ENCODE measurements at regions not wholly inside any gene's neighbourhood (a gene's known extent, or its start where the extent isn't known, plus 50 kb on each side); places are given as distances from the start of the nearest gene placed in this dataset.

DNA sequence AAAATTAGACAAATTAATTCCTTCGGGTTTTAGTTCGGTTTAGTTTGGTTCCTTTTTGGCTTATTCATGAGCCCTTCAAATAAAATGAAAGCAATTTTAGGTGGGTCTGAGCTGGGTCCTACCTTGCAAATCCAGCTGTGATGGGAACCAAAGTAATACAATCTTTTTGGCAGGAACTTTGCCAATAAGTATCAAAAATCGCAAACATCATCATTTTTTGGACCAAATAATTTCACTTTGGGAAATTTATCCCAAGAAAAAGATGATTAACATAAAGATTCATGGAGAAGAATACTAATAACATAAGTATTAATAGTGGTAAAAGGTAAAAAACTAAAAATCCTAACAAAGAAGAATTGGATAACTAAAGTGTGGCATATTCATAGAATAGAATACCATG is 67.8 kb upstream of the MYOCD start:
- DNase-seq: no peak

DNA sequence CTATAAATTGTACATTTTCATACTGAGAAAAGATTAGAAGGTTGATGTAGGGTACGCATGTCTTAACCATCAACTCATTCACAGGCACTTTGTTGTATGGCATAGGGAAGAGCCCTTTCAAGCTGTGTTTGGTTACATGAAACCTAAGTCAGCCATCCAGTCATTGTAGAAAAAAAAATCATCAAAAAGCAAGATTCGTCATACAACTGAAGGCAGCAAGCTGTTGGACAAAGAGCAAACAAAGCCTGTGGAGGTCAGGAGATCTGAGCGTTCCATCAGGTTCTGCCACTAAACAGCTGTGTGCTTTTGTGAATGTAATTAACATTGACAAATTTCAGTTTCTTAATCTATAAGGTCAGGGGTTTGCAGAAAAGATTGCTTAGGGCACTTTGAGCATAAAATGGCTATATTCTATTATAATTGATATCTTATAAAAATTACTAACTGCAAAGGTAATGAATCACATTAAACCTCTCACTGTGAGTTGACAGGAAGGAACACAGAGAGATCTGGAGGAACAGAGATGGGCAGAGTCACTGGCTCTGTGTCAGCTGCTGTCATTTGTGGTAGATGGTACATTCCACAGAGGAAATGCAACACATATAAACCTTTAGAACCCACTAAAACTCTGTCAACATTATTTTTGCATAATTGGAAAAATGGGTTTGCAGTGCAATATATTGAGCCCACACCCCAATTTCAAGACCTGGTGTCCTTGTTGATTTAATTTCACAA is 66.3 kb upstream of the MYOCD start:
- no peak for DNase-seq

DNA sequence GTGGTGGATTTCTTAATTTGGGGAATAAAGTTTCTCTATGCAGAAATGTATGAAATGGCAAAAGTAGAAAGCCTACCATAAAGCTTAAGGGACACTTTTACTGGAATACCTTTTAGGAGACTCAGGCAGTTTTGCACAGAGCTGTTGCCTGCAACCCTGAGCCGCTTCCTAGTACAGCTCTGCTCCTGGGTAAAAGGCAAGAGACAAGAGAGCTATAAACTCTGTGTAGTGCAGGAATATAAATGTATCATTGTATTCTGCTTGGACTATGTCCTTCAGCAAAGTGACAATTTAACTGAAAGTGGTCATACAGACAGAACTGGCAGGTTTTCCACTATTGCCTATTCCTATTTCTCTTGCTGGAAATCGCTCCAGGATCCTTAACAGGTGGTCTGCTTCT is 65.3 kb upstream of the MYOCD start:
- DNase-seq: no peak

DNA sequence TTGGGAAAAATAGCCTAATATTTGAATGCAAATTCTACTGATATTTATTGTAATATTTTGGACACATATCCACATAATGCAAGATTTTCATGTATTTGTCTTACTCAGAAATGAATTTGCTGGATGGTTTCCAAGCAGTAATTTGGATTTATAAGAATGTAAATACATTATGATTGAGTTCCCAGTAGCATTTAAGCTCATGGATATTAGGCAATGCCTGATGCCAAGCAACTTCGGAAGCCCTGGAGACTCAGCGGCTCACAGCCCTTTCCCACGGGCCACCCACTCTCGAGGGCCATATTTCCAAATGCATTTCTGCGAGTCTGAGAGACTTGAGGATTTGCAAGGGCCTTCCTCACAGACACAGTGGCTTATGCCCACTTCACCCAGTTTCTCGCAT is 62.1 kb upstream of the MYOCD start:
- DNase-seq: no peak

DNA sequence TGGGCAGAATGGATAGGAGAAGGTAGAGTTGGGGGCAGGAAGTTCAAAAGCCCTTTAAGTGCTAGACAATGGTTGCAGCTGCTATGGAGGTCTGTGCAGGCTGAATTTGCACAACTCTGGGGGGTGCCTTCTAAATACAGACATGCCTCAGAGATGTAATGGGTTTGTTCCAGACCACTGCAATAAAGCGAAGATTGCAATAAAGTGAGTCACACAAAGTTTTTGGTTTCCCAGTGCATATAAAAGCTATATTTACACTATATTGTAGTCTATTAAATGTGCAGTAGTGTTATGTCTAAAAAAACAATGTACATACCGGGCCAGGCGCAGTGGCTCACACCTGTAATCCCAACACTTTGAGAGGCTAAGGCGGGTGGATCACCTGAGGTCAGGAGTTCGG is 60.5 kb upstream of the MYOCD start:
- no peak for DNase-seq

DNA sequence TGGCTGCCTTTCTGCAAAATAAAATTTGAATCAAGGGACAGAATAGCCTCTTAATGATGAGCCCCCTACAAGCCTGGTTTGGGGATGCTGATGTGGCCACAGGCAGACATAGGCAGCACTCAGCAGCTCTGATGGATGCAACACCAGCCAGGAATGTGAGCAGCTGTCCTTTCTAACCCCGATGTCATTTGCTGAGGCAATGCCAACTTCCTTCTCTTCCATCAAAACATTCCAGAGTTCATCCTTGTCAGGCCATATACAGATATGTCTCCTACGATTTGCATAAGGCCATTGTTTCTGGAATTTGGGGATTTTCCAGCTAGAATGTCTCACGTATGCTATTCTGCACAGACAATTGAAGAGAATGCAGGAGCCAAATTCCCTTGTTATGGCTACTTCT is 52.1 kb upstream of the MYOCD start:
- DNase-seq: no peak

All from NCI-H2081 (cell line).